Amniotic stem cell (primary cell): ENCODE measurements at regions not wholly inside any gene's neighbourhood (a gene's known extent, or its start where the extent isn't known, plus 50 kb on each side); places are given as distances from the start of the nearest gene placed in this dataset.
"Not testable (repeated sequence)": the region's sequence is repeated elsewhere in the genome, so short reads cannot be mapped to it uniquely, and the experiment has no call there.

Source experiments
- DNase-seq: peaks from one replicate; lab custom pipeline; 2025; lab: John Stamatoyannopoulos, UW

DNA sequence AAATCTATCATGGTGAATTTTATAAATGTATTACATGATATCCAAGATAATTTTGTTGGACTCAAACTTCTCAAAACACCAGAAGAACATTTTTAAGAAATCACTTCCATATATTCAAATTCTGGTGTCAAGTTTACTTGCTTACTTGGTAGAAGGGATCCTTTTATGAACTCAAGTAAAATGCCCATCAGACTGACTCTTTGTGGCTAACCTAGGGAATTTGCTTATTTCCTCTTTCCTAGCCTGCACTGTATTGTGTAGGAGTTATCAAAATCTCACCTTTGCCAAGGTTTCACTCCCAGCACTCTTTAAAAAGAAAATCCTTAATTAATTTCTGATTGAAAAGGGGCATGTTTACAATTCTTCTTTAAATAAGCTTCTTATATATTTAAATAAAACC is 196.5 kb downstream of the DUSP6 start:
- no peak for DNase-seq

DNA sequence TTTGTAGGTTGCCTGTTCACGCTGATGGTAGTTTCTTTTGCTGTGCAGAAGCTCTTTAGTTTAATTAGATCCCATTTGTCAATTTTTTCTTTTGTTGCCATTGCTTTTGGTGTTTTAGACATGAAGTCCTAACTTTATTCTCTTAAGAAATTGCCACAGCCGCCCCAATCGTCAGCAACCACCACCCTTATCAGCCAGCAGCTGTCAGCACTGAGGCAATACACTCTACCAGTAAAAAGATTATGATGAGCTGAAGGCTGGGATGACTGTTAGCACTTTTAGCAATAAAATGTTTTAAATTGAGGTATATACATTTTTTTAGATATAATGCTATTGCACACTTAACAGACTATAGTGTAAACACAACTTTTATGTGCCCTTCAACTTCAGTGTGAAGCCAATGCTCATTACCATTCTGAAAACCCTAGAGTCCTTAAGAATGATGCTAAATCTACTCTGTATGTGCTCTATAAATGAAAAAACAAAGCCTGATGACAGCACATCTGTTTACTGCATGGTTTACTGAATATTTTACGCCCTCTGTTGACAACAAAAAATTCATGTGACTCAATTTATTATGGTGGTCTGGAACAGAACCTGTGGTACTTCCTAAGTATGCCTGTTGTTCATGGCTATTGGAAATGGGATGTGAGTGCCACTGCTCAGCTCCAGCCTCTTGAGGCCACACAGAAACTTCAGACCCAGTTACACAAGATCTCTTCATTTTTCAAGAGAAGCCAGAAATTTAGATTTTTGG is 197.4 kb downstream of the DUSP6 start:
- DNase-seq = no peak

DNA sequence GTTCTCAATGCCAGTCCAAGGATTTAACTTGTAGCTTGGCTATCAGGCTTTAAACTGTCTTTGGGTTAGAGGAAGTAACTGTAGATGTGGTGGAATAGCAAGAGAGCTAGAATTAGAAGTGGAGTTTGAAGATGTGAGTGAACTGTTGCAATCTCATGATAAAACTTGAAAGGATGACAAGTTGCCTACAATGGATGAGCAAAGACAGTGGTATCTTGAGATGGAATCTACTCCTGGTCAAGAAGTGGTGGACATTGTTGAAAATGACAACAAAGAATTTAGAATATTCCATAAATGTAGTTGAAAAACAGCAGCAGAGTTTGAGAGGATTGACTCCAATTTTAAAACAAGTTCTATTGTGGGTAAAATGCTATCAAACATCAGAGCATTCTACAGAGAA is 199.0 kb downstream of the DUSP6 start:
- DNase-seq = no peak

DNA sequence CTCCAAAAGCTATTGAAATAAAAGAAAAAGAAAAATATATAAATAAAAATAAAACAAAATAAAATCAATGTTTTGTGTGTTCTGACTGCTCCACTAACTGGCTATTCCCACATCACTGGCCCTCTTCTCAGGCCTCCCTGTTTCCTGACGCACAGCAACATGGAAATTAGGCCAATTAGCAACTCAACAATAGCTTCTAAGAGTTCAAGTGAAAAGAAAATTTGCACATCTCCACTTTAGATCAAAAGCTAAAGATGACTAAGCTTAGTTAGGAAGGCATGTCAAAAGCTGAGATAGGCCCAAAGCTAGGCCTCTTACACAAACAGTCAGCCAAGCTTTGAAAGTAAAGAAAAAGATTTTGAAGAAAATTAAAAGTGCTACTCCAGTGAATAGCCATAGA is 200.8 kb downstream of the DUSP6 start:
- no peak for DNase-seq

DNA sequence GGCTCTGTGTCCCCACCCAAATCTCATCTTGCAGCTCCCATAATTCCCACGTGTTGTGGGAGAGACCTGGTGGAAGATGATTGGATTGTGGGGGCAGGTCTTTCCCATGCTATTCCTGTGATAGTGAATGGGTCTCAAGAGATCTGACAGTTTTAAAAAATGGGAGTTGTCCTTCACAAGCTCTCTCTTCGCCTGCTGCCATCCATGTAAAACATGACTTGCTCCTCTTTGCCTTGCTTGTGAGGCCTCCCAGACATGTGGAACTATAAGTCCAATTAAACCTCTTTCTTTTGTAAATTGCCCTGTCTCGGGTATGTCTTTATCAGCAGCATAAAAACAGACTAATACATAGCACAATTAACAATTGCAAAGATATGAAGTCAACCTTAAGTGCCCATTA is 201.5 kb downstream of the DUSP6 start:
- DNase-seq = not testable (repeated sequence)

DNA sequence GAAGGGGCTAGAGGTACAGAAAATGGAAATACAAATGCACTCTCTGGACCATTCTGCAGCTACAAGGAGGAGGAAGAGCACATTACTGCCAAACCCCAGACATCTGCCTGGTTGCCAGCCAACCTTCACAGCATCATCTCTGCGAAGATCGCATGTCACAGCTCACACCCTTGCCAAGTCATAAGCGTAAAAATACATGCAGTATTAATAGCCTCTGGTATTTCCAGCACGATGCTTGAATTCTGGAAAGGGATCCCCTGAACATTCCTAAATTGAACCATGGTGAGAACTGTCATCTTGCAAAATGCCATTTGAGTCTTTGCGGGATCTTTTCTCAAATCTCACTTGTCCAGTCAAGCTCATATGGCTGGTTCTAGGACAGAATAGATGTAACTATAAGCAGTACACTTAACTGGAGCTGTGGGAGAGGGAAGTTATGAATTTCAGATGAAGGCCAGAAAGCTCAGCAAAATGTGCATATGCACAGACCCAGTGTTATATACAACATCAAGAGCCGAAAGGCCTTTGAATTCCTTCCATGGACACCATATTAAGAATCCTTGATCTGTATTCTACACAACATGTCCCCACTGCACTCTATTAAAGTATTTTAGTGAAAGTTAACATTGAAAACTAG is 211.6 kb downstream of the DUSP6 start:
- DNase-seq = no peak

DNA sequence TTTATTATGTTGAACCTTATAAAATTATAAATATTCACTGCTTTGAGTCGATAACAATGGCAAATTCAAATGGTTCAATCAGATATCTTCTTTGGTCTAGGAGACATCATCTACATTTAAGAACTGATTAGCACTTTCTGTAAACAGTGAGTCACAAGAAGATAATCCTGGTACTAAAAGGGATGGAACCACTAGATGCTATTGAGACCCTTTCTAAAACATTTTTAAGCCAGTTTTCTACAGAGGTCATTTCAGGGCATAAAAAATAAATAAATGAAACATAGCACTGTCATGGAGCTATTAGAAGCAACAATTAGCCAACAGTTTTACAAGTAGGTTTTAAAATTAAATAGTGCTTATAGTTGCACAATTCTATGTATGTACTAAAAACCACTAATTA is 212.2 kb downstream of the DUSP6 start:
- no peak for DNase-seq

DNA sequence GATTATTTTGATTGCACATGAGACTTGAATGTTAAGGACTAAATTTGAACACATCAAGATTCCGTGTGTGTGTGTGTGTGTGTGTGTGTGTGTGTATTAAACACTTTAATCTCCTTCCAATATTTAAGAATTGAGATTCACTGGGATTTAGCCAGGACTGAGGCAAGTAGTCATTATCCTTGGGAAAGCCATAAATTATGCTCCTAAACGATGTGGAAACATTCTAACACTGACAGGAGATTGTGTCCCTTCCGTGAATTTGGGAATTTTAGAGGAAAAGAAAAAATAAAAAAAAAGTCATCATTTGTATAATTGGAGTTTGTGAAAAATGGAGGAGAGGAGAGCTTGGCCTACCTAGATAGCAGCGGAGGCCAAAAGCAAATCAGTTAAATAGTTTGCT is 212.9 kb downstream of the DUSP6 start:
- DNase-seq = no peak

DNA sequence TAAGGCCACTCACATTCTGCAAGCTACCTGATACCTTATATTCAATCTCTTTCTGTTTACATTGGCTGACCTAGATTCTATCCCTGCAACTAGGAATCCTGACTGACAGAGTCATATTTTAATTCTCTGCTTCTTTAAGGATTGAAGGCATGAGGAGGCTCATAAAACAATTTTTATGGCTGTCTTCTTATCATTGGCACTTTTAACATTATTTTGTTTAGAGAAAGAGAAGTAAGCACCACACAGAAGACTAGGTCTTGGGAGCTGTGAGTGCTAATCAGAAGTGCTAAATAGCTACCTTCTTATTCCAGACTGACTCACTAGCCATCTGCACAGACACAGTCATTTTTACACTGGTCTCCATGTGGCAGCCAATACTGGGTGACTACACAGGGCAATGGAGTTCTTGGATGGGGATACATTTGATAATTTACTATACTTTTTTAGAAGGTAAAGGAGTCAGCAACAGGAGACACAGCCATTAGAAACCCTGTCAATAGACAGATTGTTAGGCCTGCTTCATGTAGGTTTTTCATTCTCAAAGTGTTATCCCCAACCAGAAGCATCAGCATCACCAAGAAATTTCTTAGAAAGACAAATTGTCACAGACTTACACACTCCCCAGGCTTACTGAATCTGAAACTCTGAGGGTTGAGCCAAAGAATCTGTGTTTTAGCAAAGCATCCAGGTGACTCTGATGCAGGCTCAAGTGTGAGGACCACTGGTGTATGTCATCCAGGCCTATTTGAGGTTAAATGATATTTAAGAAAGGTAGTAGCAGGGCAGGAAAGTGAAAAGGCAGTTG is 214.1 kb downstream of the DUSP6 start:
- DNase-seq = no peak

DNA sequence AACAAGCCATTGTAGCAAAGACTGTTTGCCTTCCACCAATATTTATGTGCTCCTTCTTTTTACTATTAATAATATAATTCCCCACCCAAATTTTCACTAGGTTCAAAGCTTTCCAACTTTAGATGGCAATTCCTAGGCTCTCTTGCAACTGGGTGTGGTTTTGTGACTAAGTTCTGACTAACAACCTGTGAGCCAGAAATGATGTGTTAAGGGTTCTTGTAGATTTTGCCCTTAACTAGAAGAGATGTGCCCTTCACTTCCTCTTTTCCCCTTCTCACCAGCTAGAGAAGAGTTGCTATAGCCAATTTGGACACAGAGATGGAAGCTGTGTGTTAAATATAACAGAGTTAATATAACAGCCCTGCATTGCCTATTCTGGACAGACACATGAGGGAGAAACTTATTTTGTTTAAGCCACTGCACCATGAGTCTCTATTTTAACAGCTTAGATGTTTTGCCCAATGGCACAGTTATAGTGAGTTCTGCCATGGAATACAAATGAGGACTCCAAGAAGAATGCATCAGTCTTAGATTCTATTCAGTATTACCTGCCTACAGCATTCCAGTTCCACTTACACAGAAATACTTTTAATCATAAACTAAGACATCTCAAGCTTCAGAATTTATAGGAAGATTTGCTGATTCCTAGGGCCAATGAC is 216.2 kb downstream of the DUSP6 start:
- DNase-seq = no peak

DNA sequence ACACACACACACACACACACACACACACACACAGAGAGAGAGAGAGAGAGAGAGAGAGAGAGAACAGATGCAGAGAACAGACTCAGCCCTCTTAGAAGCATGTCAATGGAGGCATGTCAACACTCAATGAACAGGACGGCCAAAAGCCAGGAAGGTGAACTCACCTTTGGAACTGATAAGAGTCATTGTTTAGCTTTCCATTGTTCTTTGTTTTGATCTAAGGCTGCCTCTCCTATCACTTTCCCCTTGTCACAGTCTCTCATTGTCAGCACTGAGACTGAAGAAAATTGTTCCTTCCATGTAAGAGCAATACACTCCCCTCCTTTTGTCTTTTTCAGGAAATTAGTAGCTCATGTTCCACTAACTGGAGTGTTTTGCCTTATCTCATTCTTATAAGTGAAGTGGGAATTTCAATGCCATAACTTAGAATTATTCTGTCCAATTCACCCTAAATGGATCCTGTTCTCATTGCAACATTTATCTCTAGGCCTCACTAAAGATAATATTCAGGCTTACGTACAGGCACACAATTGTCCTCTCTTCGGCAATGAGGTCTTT is 218.0 kb downstream of the DUSP6 start:
- no peak for DNase-seq

DNA sequence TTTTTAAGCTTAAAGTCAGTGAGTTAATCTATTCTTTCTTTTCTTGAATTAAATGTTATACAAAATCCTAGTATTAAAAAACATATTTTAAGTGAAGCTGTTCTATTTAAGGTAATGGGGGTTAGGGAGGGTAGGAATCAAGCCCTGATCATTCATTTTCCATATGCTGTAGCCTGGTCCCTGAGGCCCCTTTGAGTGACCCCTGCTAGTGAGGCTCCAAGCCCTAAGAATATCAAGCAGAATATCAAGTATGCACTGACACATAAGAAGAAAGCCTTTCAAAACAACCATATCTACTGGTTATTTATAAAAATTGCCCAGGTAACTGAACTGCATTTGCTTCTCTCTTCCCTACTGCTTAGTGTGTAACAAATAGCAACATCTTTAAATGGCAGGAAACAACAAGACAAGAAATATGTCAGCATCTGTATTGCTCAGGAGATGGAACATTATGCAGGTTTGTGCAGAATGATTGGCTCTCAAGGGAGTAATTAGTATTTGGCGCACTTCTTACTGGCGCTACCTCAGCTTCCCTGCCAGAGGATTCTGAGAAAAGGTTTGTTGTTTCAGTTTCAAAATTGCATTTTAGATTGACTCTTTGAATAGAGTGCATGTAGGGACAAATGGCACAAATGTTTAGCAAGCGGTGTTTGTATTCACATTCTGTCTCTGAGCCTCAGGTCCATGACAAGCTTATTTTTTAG is 223.0 kb downstream of the DUSP6 start:
- DNase-seq = no peak

DNA sequence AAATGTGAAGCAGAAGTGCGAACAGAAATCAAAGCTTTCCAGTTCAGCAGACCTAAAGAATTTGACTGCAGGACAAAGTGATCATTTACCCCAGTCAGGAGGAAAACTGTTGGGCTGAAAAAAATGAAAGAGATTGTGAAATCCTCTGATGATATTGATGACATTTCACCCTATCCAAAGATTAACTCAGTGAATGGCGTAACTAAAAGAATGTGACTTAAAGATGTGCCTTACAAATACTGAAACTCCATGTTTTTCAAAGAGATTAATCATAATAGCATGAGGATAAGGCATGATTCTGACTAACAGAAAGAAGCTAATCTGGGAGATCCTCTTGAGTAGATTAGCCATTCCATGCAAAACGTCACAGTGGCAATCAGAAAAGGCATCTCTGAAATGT is 225.6 kb downstream of the DUSP6 start:
- DNase-seq = no peak

DNA sequence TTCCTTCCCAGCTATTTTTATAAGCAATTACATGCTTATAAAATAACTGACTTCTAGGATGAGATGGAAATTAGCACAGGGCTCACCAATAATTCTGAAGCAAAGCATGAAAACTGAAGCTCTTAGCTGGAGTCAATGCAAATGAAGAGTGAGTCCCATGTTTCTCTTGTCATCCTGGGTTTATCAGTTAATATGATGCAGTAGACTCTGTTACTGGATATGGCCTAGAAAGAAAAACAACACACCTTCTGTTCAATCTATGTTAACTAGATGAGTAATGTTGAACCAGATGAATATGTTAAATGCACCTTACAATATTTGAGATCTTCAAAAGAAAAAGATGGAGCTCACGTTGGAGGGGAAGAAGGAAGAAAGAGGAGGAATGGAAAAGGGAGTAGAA is 229.4 kb downstream of the DUSP6 start:
- no peak for DNase-seq

DNA sequence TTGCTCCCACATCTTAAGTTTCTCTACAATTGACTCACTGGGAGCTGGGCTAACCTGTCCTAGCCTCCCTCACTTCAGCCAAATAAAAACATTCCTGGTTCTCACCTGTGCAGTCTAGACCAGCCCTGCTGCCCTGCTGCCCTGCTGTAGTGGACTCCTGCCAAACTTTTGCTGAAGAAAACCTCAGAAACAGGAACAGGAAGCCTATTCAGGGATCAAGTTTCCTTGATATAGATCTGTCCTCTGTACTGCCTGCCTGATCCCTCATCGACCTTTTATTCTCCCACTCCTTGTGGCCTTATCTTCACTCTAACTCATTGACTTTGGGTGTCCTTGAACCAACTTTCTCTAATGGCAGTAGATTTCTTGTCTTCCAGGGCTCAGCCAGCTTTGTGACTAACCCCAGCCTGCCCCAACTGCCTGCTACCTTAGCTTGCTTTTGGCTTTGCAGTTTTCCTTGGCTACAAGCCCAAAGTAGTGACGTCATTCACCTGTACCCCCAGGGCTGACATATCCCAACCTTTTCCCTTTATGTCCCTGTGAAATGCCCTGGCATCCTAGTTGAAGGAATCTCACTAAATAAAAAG is 234.8 kb downstream of the DUSP6 start:
- DNase-seq = no peak

DNA sequence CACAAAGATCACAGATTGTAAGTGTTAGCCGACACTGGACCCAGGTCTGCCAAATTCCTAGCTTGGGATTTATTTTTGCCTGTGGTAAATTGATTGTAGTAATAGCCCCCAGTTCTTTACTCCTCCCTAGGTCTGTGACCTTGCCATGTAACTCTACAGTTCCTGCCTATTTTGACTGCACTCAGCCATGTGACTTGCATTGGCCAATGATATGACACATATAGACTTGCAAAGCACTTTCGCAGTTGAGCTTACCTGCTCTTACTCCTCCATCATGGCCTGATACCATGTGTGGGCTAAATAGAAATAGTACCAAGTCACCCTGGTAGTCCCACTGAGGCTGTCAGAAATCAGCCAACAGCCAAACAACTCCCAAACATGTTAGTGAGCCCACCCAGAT is 240.3 kb downstream of the DUSP6 start:
- DNase-seq = no peak

DNA sequence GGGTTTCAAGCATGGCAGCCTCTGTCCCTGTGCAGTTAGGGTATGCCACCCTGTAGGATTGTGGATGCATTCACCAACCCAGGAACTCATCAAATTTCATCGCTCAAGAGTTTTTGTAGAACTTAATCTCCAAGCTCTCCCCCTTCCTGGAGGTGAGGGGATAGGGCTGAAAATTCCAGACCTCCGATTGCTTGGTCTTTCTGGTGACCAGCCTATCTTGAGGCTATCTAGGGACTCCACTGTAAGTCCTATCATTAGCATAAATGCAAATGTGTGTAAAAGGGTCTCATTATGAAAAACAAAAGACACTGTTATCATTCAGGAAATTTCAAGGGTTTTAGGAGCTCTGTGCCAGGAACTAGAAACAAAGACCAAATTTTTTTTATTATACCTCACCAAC is 244.0 kb downstream of the DUSP6 start:
- DNase-seq = no peak

DNA sequence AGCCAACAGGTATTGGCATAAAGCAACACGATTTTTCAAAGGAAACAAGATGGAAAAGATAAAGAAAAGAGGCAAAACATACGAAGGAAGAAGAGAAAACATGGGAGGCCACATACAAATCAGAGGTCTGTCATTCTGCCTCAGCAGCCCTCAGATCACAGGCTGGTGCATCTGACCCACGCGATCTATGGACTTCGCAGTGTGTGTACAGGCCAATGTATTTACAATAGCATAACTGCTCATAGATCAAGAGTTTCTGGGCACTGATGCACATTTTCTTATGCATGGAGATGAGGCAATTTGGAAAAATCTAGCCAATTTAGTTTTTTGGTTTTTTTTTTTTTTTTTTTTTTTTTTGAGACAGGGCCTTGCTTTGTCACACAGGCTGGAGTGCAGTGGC is 245.4 kb downstream of the DUSP6 start:
- DNase-seq = no peak

DNA sequence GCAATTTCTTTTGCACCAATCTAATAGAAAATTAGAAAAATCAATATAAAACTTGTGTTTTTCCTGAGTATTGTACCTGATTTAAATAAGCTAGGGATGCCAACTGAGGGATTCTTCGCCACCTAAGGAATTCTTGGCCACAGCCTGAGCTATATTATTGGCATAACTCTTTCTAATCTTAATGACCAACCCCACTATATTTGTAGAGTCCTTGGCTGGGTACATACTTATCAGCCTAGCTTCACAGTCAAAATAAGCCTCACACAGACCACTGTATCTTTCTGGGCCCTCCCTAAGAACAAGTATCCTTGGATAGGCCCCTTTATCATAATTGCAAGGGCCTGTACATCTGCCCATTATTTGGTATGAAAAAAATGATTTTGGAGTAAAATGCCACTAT is 247.1 kb downstream of the DUSP6 start:
- DNase-seq = no peak

DNA sequence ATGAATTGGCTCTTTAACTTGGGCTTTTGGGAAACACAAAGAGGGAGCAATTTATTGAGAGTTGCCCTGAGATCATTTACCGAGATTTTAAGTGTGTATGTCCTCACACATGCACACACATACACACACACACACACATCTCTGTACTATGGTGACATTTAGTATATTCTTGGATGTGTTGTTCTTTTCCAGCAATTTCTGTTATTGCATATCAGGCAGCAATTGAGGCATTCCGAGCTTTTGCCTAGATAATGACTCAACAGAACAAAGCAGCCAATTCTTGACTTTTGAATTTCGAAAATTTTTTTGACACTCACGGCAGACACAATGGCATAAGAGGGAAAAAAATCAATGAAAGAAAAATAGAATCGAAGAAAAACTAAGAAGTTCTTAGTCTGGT is 248.5 kb downstream of the DUSP6 start:
- DNase-seq = no peak

DNA sequence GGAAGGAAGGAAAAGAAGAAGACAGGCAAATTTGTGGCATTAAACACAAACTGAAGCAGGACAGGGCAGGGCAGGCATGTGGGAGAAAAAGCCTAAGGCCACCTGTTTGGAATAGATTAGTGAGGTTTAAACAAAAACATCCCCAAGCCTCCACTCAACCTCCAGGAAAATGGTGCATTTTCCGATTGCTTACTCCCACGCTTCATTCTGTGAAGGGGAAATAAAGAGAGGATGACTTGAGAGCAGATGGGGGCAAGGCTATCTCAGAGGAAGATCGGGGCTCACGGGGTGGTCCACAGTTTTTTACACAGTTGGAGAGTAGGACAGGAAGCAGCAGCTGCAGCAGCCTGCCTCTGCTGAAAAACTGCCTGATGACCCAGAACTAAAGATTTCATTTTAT is 250.9 kb downstream of the DUSP6 start:
- DNase-seq = no peak
